K562 (cell line): ENCODE measurements at regions not wholly inside any gene's neighbourhood (a gene's known extent, or its start where the extent isn't known, plus 50 kb on each side); places are given as distances from the start of the nearest gene placed in this dataset.

Experiments used
- ATAC-seq: fragments of 200-7000 bp; cut with Tn5 transposase; 3 replicates; pipeline ENCODE4 v1.9.1; 2020; ENCODE audit warnings: moderate library complexity
- BruUV-seq: library from RNA; stranded (reverse); fragments of 400-500 nt; replicated peaks from 2 replicates; lab custom pipeline; 2021; lab: Mats Ljungman, UMichigan
- CTCF ChIA-PET: fragments of 300-600 bp; formaldehyde crosslinking; extraction: SDS; loops from one replicate; lab custom pipeline; 2021; ENCODE audit warnings: low intra/inter-chr PET ratio; lab: Yijun Ruan, JAX
- POLR2A ChIA-PET: fragments of 300-600, 350-650 bp; sonication (Branson Sonifier 250); formaldehyde crosslinking; extraction: SDS; loops from one replicate; lab custom pipeline; 2021; ENCODE audit warnings: antibody characterized with exemption, inconsistent platforms; lab: Yijun Ruan, JAX
- DNase-seq, 4 experiments: peaks; one replicate each; pipeline versions ENCODE4 v3.0.0 to v3.0.0-alpha.2; 2011 to 2018; ENCODE audit warnings: low spot score in 3 of 4, mixed read lengths in 3 of 4; ENCODE audit errors: extremely low read depth in 1 of 4
- FAIRE-seq: peaks from 2 replicates; lab custom pipeline; 2011; peaks lifted over from hg19 to GRCh38; lab: Jason Lieb, UNC
- H2AFZ ChIP-seq: 2 replicates; pipeline ENCODE4 v1.6.0; 2011; ENCODE audit warnings: low read depth, low read length, control low read depth, inconsistent platforms
- H3K27ac ChIP-seq: fragments of 200-600 bp; 3 replicates; pipeline ENCODE4 v1.8.0; 2011; ENCODE audit warnings: low read depth, mild to moderate bottlenecking, control low read depth, inconsistent platforms, low read length, moderate library complexity, mixed read lengths; ENCODE audit errors: extremely low read depth
- H3K27me3 ChIP-seq, 2 experiments: fragments of 300-600 bp in 1 of 2; 2 replicates in 1 of 2; 3 replicates in 1 of 2; pipeline versions ENCODE4 v1.6.0 to v1.8.0; 2011; ENCODE audit warnings: inconsistent platforms in 2 of 2, low read length in 2 of 2, mild to moderate bottlenecking in 1 of 2, mixed read lengths in 1 of 2, moderate library complexity in 1 of 2; ENCODE audit not compliant: control insufficient read depth in 2 of 2, insufficient read depth in 2 of 2
- H3K36me3 ChIP-seq: fragments of 300-600 bp; 3 replicates; pipeline ENCODE4 v1.8.0; 2011; ENCODE audit warnings: mild to moderate bottlenecking, low read length, inconsistent platforms; ENCODE audit not compliant: control insufficient read depth, insufficient read depth
- H3K4me1 ChIP-seq, 2 experiments: fragments of 200-600 bp in 1 of 2; replicated peaks in 1 of 2; 2 replicates in 1 of 2; 3 replicates in 1 of 2; pipeline versions ENCODE4 v1.5.1 to v1.8.0; 2011; ENCODE audit warnings: inconsistent platforms in 2 of 2, low read length in 2 of 2, mild to moderate bottlenecking in 1 of 2, mixed read lengths in 1 of 2, moderate library complexity in 1 of 2; ENCODE audit not compliant: control insufficient read depth in 2 of 2, insufficient read depth in 2 of 2
- H3K4me2 ChIP-seq: 2 replicates; pipeline ENCODE4 v1.6.1; 2011; ENCODE audit warnings: low read length, control low read depth, inconsistent platforms, mixed read lengths; ENCODE audit not compliant: insufficient read depth
- H3K4me3 ChIP-seq: fragments of 200-600 bp; sonication (generic), shearing (Covaris generic); 2 replicates; pipeline ENCODE4 v1.5.1; 2016; ENCODE audit warnings: control low read depth, inconsistent platforms
- H3K79me2 ChIP-seq: fragments of 200-600 bp; 3 replicates; pipeline ENCODE4 v1.8.0; 2011; ENCODE audit warnings: low read length, inconsistent platforms; ENCODE audit not compliant: control insufficient read depth, insufficient read depth
- H3K9ac ChIP-seq, 2 experiments: 2 replicates each; pipeline versions ENCODE4 v1.6.0 to v1.6.1; 2011; ENCODE audit warnings: low read depth in 2 of 2, low read length in 2 of 2, control low read depth in 1 of 2, inconsistent platforms in 1 of 2, mild to moderate bottlenecking in 1 of 2, mixed read lengths in 1 of 2; ENCODE audit not compliant: insufficient read depth in 1 of 2
- H3K9me1 ChIP-seq: one replicate; pipeline ENCODE4 v1.6.0; 2011; ENCODE audit warnings: inconsistent platforms, mild to moderate bottlenecking, low read length, moderate library complexity; ENCODE audit not compliant: control insufficient read depth, insufficient read depth
- H3K9me3 ChIP-seq: replicated peaks from 2 replicates; pipeline ENCODE4 v1.5.1; 2011; ENCODE audit warnings: low read depth, low read length, inconsistent platforms; ENCODE audit not compliant: control insufficient read depth, insufficient read depth
- H4K20me1 ChIP-seq: replicated peaks from 2 replicates; pipeline ENCODE4 v1.6.1; 2011; ENCODE audit warnings: low read length, inconsistent platforms, mixed read lengths; ENCODE audit not compliant: control insufficient read depth, insufficient read depth
- BDP1 ChIP-seq: IDR thresholded peaks from 3 replicates; pipeline ENCODE4 v1.6.1; 2011; ENCODE audit not compliant: insufficient read length, insufficient read depth
- CTCF ChIP-seq, 3 experiments: IDR thresholded peaks in 2 of 3; conservative IDR thresholded peaks in 1 of 3; 2 replicates each; pipeline ENCODE4 v1.5.1; 2011 to 2012; ENCODE audit warnings: low read length in 3 of 3, mild to moderate bottlenecking in 3 of 3, control low read depth in 2 of 3, improper control_type of control experiment in 1 of 3, inconsistent platforms in 1 of 3, low read depth in 1 of 3, mixed read lengths in 1 of 3, moderate library complexity in 1 of 3; ENCODE audit not compliant: insufficient read depth in 2 of 3
- HOXB6 ChIP-seq: fragments of 250-450 bp; sonication (Bioruptor Pico); IDR thresholded peaks from 2 replicates; pipeline ENCODE4 v1.5.1; 2022; ENCODE audit warnings: mild to moderate bottlenecking, borderline replicate concordance
- NCOA6 ChIP-seq: fragments of 450-650 bp; IDR thresholded peaks from 2 replicates; pipeline ENCODE4 v1.6.1; 2017; ENCODE audit warnings: mild to moderate bottlenecking
- PCBP2 ChIP-seq: fragments of 200-400 bp; formaldehyde crosslinking; IDR thresholded peaks from 2 replicates; pipeline ENCODE4 v1.6.1; 2018; ENCODE audit warnings: low read length, low read depth, mild to moderate bottlenecking, moderate library complexity; ENCODE audit not compliant: poor library complexity, severe bottlenecking
- WGBS: fragments of 100-300 bp; shearing (Covaris generic); methylation state at CpG from one replicate; pipeline ENCODE4 v1.1.6; 2016; ENCODE audit warnings: low coverage, mixed read lengths; ENCODE audit not compliant: insufficient coverage; ENCODE audit errors: missing lambda C conversion rate; 5-methylcytosine and 5-hydroxymethylcytosine counted together
- in situ Hi-C: fragments of 300-500 bp; cut with MboI; formaldehyde crosslinking; loops from 4 replicates; pipeline ENCODE4 v1.15.0; 2018; ENCODE audit warnings: inconsistent platforms, mixed read lengths
- intact Hi-C: fragments of 100-400 bp; cut with micrococcal nuclease; formaldehyde crosslinking; loops from 2 replicates; pipeline ENCODE4 v1.14.2; 2022

GRCh38 chr6:12509060-12509459 lies 207.5 kb upstream of the PHACTR1 start:
- CTCF ChIA-PET: no interaction called here
- Histone ChIP-seq H3K27ac (no peak overlapping the region), H2AFZ (no peak overlapping the region), H4K20me1 (no peaks in the 10 kb centered on the region), H3K9me1 (no peaks in the 10 kb centered on the region), H3K4me3 (no peak overlapping the region), H3K9ac (no peak overlapping the region), H3K4me2 (no peak overlapping the region), H3K4me1 (no peaks in the 10 kb centered on the region), H3K36me3 (no peaks in the 10 kb centered on the region), H3K27me3 (no peaks in the 10 kb centered on the region), H3K79me2 (no peaks in the 10 kb centered on the region), H3K9me3 (no peaks in the 10 kb centered on the region)
- WGBS: 0% methylated on average over 1 of the region's 1 CpG
- BruUV-seq: no TSS peak
- ATAC-seq: no peak
- in situ Hi-C loops (no loop called here), intact Hi-C loops (loop anchor here (10.0 kb wide), 1 partner anchor 924 kb away; no protein-coding TSS in a partner anchor)
- FAIRE-seq: no peak
- TF ChIP-seq CTCF (IDR thresholded peaks at IDR 0.05 in 2 of 3, conservative IDR thresholded peaks at IDR 0.05 in 1 of 3; ENCODE audit: insufficient read depth in 2 of 3, low read depth in 1 of 3, low read length in 3 of 3) (no peak), PCBP2 (no peak), NCOA6 (no peak), BDP1 (no peak), HOXB6 (CRISPR knock-in tag) (no peak)
- no peak for DNase-seq
- POLR2A ChIA-PET: no interaction called here
